ENCODE measurements at regions not wholly inside any gene's neighbourhood (a gene's known extent, or its start where the extent isn't known, plus 50 kb on each side); places are given as distances from the start of the nearest gene placed in this dataset.
"Not testable (repeated sequence)": the region's sequence is repeated elsewhere in the genome, so short reads cannot be mapped to it uniquely, and the experiment has no call there.

GRCh38 chrX:114017086-114017485 lies 566.8 kb upstream of the HTR2C start:
- DNase-seq (ENCODE audit: low read depth) = no peak

- no peak for DNase-seq (ENCODE audit: low read depth)
Observed at GRCh38 chrX:114015966-114016365, 567.9 kb upstream of the HTR2C start.

- DNase-seq (ENCODE audit: low read depth) = no peak
Observed at GRCh38 chrX:114006664-114007063, 577.2 kb upstream of the HTR2C start.

GRCh38 chrX:113996781-113997180 lies 587.1 kb upstream of the HTR2C start:
- DNase-seq (ENCODE audit: low read depth) = no peak

- DNase-seq (ENCODE audit: low read depth) = not testable (repeated sequence)
Observed at GRCh38 chrX:113991720-113992119, 592.2 kb upstream of the HTR2C start.

- not testable (repeated sequence) for DNase-seq (ENCODE audit: low read depth)
Observed at GRCh38 chrX:113990669-113991068, 593.2 kb upstream of the HTR2C start.

- peak; percentile 2 for DNase-seq (ENCODE audit: low read depth)
Observed at GRCh38 chrX:113988315-113988935, 595.5 kb upstream of the HTR2C start.

GRCh38 chrX:113986427-113986826 lies 597.5 kb upstream of the HTR2C start:
- DNase-seq (ENCODE audit: low read depth) = no peak

GRCh38 chrX:113982766-113983165 lies 601.1 kb upstream of the HTR2C start:
- no peak for DNase-seq (ENCODE audit: low read depth)

- DNase-seq (ENCODE audit: low read depth) = no peak
Observed at GRCh38 chrX:113980953-113981352, 602.9 kb upstream of the HTR2C start.

- DNase-seq (ENCODE audit: low read depth) = no peak
Observed at GRCh38 chrX:113977887-113978286, 606.0 kb upstream of the HTR2C start.

GRCh38 chrX:113975441-113975840 lies 608.4 kb upstream of the HTR2C start:
- no peak for DNase-seq (ENCODE audit: low read depth)

GRCh38 chrX:113974881-113975280 lies 609.0 kb upstream of the HTR2C start:
- no peak for DNase-seq (ENCODE audit: low read depth)

GRCh38 chrX:113973706-113974105 lies 610.2 kb upstream of the HTR2C start:
- DNase-seq (ENCODE audit: low read depth) = no peak

GRCh38 chrX:113966791-113967190 lies 617.1 kb upstream of the HTR2C start:
- DNase-seq (ENCODE audit: low read depth) = no peak

GRCh38 chrX:113962343-113962742 lies 621.5 kb upstream of the HTR2C start:
- DNase-seq (ENCODE audit: low read depth) = no peak

GRCh38 chrX:113959912-113960626 lies 623.8 kb upstream of the HTR2C start:
- DNase-seq (ENCODE audit: low read depth) = no peak

- DNase-seq (ENCODE audit: low read depth) = no peak
Observed at GRCh38 chrX:113956936-113957335, 627.0 kb upstream of the HTR2C start.

- no peak for DNase-seq (ENCODE audit: low read depth)
Observed at GRCh38 chrX:113954297-113954696, 629.6 kb upstream of the HTR2C start.

- DNase-seq (ENCODE audit: low read depth) = no peak
Observed at GRCh38 chrX:113950081-113950678, 633.7 kb upstream of the HTR2C start.

GRCh38 chrX:113947548-113947947 lies 636.3 kb upstream of the HTR2C start:
- DNase-seq (ENCODE audit: low read depth) = peak; percentile 3

GRCh38 chrX:113935518-113935917 lies 648.4 kb upstream of the HTR2C start:
- no peak for DNase-seq (ENCODE audit: low read depth)

GRCh38 chrX:113933931-113934330 lies 650.0 kb upstream of the HTR2C start:
- DNase-seq (ENCODE audit: low read depth) = no peak
